Pancreas (tissue), 10 donors: ENCODE measurements at regions not wholly inside any gene's neighbourhood (a gene's known extent, or its start where the extent isn't known, plus 50 kb on each side); places are given as distances from the start of the nearest gene placed in this dataset.
"Not testable (repeated sequence)": the region's sequence is repeated elsewhere in the genome, so short reads cannot be mapped to it uniquely, and the experiment has no call there.

ENCODE experiments used
- ATAC-seq, 4 donors: fragments of 200-7000 bp; cut with Tn5 transposase; one replicate each; pipeline versions ENCODE4 v1.8.0 to v1.9.1; 2020; ENCODE audit warnings: mild to moderate bottlenecking in 4 of 4, moderate library complexity in 4 of 4
- DNase-seq, 6 donors: peaks; one replicate each; pipeline ENCODE4 v3.0.0-alpha.2; 2020
- FAIRE-seq: peaks from 2 replicates; lab custom pipeline; 2012; peaks lifted over from hg19 to GRCh38; lab: Jason Lieb, UNC
- H3K27ac ChIP-seq, 4 donors: fragments of 200-600 bp; sonication (generic); 1 replicate in 3 of 4; 2 replicates in 1 of 4; pipeline versions ENCODE4 v1.5.0 to v1.8.0; 2020
- H3K27me3 ChIP-seq, 4 donors: fragments of 200-600 bp; one replicate each; pipeline ENCODE4 v1.8.0; 2021
- H3K36me3 ChIP-seq, 3 donors: fragments of 200-600 bp; sonication (generic) in 1 of 3; one replicate each; pipeline versions ENCODE4 v1.5.0 to v1.8.0; 2020 to 2021
- H3K4me1 ChIP-seq, 3 donors: fragments of 200-600 bp; one replicate each; pipeline ENCODE4 v1.8.0; 2021
- H3K4me3 ChIP-seq, 4 donors: fragments of 200-600 bp; sonication (generic) in 2 of 4; one replicate each; pipeline versions ENCODE4 v1.5.0 to v1.8.0; 2020 to 2021
- H3K9me3 ChIP-seq, 4 donors: fragments of 200-600 bp; one replicate each; pipeline ENCODE4 v1.8.0; 2021
- CTCF ChIP-seq, 4 donors: fragments of 200-600 bp; sonication (generic) in 3 of 4; IDR thresholded peaks; one replicate each; pipeline versions ENCODE4 v1.5.0 to v1.8.0; 2021; ENCODE audit warnings: antibody characterized with exemption in 4 of 4
- WGBS, 2 donors: extraction: QIAGEN DNeasy Blood & Tissue Kit; methylation state at CpG; one replicate each; pipeline ENCODE4 v1.1.7; 2013; 5-methylcytosine and 5-hydroxymethylcytosine counted together
- intact Hi-C, 3 donors: fragments of 100-400 bp; cut with DNase I; formaldehyde crosslinking; loops; one replicate each; pipeline versions ENCODE4 v1.11.1 to v1.14.2; 2022
- donor health status: healthy with polysubstance abuse.
- donor health status: DM: no; HTN: no; CAD: no; lungs with moderate emphysema.
- donor health status: DM: no; HTN: no; CAD: no.
- donor health status: control.
- donor health status: control.
- donor health status: Bipolar disorder and iron deficiency.
- donor health status: DM: yes; HTN: yes; CAD: no.
- donor health status: DM: no; HTN: no; CAD: no.
- donor health status: DM: no; HTN: no; CAD: no.
- donor health status: DM: yes; HTN: yes; CAD: no.

DNA sequence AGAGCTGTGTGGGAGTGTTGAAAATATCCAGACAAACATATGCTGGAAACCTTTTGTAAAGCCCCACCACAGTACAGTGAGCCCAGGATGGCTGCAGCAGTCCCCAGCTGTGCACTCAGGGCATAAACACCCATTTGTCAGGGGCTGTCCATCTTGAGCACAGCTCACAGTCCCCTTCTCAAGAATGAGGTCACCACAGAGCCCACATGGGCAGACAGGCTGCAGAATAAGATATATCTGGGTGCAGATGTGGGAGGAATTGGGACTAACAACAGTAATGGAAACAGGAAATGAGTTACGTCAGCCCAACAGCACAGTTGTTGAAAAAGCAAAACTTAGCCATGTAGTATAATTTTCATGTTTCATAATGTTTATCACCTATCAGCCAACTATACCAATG, 219.6 kb downstream of the ETAA1 start:
- TF ChIP-seq CTCF (IDR thresholded peaks at IDR 0.05), result no peak
- Histone ChIP-seq H3K9me3 (no peaks in the 10 kb centered on the region), H3K4me3 (no peak overlapping the region), H3K27ac (no peak overlapping the region), H3K4me1 (no peaks in the 10 kb centered on the region), H3K27me3 (no peaks in the 10 kb centered on the region), H3K36me3 (no peaks in the 10 kb centered on the region)
- intact Hi-C loops, result no loop called here
- ATAC-seq (peak in 2 of 4 donors; percentile 19 to 58), FAIRE-seq (no peak), DNase-seq (no peak)
- 88 to 92% methylated on average over 1 of the region's 1 CpG for WGBS, 2 donors

GRCh38 chr2:67619204-67619603, 222.1 kb downstream of the ETAA1 start:
- Histone ChIP-seq H3K36me3 (no peaks in the 10 kb centered on the region), H3K27me3 (no peaks in the 10 kb centered on the region), H3K27ac (no peak overlapping the region), H3K4me1 (no peaks in the 10 kb centered on the region), H3K9me3 (no peaks in the 10 kb centered on the region), H3K4me3 (no peak overlapping the region)
- FAIRE-seq (no peak), DNase-seq (no peak), ATAC-seq (no peak)
- TF ChIP-seq CTCF (IDR thresholded peaks at IDR 0.05), result no peak
- intact Hi-C loops, result no loop called here

DNA sequence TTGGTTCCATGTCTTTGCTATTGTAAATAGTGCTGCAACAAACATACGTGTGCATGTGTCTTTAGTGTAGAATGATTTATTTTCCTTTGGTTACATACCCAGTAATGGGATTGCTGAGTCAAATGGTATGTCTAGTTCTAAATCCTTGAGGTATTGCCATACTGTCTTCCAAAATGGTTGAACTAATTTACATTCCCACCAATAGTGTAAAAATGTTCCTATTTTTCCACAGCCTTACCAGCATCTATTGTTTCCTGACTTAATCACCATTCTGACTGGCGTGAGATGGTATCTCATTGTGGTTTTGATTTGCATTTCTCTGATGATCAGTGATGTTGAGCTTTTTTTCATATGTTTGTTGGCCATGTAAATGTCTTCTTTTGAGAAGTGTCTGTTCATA, 226.6 kb downstream of the ETAA1 start:
- ATAC-seq, intact Hi-C loops, H3K27ac ChIP-seq, H3K4me1 ChIP-seq, H3K27me3 ChIP-seq, H3K36me3 ChIP-seq, H3K9me3 ChIP-seq, FAIRE-seq, H3K4me3 ChIP-seq, DNase-seq: not testable (repeated sequence)
- 89 to 96% methylated on average over 2 of the region's 2 CpGs for WGBS, 2 donors

DNA sequence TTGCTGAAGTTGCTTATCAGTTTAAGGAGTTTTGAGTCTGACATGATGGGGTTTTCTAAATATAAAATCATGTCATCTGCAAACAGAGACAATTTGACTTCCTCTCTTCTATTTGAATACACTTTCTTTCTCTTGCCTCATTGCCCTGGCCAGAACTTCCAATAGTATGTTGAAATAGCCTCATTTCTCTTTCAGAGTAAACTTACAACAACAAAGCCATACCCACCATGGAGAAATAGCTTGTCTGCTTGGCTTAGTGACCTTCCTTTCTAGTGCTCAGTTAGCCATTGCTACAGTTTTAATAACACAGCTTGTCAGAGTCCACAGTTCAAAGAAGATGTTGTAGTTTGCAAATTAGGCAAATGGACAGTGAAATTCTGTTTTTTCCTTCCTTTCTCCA, 228.0 kb downstream of the ETAA1 start:
- H3K27me3 ChIP-seq, result no peaks in the 10 kb centered on the region
- no peak for TF ChIP-seq CTCF (IDR thresholded peaks at IDR 0.05)
- intact Hi-C loops, result no loop called here
- no peaks in the 10 kb centered on the region for H3K9me3 ChIP-seq
- H3K36me3 ChIP-seq, result no peaks in the 10 kb centered on the region
- ATAC-seq, result no peak
- H3K4me1 ChIP-seq, result no peaks in the 10 kb centered on the region
- no peak for FAIRE-seq
- no peak for DNase-seq
- H3K4me3 ChIP-seq, result no peak overlapping the region
- H3K27ac ChIP-seq, result no peak overlapping the region

DNA sequence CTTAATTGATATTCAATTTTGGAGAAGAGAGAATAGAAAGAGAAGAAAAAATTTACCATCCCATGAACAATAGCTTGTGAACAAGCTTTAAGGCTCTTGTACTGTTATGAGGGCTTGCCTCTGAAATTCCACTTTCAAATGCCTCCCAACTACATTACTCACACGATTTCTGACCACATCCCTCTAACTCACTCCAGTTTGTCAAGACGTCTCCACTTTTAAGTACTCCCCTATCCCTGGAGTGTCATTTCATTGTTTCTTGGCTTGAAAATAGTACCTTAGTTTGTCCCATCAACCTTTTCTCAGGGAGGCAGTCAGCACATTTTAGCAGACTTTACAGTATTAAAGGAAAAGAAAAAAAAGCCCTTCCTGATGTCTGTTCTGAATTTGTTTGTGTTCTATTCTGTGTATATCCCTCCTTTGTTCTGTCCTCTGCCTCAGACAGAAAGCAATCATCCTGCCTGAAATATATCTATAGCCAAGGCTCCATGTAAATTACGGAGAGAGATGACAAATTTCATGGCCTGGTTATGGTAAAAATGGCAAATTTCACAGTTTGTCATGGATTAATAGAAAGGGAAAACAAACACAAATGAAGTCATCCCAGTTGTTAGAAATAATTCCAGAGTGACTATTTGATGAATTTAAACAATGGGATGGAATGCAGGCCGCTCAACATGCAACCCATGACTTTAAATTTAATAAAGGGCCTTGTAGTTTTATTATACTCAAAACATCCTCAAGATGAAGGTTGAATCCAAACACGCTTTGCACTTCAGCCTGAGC, 228.8 kb downstream of the ETAA1 start:
- no peaks in the 10 kb centered on the region for H3K27me3 ChIP-seq
- DNase-seq (no peak), FAIRE-seq (no peak), ATAC-seq (no peak)
- no peak overlapping the region for H3K4me3 ChIP-seq
- no peaks in the 10 kb centered on the region for H3K4me1 ChIP-seq
- no peak for TF ChIP-seq CTCF (IDR thresholded peaks at IDR 0.05)
- intact Hi-C loops, result no loop called here
- WGBS, 2 donors, result 82 to 91% methylated on average over 5 of the region's 5 CpGs
- no peaks in the 10 kb centered on the region for H3K36me3 ChIP-seq
- H3K9me3 ChIP-seq, result no peaks in the 10 kb centered on the region
- H3K27ac ChIP-seq, result no peak overlapping the region
